Glomerular endothelial cell (primary cell): ENCODE measurements at regions not wholly inside any gene's neighbourhood (a gene's known extent, or its start where the extent isn't known, plus 50 kb on each side); places are given as distances from the start of the nearest gene placed in this dataset.

ENCODE experiments used
- DNase-seq: peaks from one replicate; pipeline ENCODE4 v3.0.0-alpha.2; 2011; ENCODE audit warnings: low read depth, low spot score; ENCODE audit errors: extremely low read depth

DNA sequence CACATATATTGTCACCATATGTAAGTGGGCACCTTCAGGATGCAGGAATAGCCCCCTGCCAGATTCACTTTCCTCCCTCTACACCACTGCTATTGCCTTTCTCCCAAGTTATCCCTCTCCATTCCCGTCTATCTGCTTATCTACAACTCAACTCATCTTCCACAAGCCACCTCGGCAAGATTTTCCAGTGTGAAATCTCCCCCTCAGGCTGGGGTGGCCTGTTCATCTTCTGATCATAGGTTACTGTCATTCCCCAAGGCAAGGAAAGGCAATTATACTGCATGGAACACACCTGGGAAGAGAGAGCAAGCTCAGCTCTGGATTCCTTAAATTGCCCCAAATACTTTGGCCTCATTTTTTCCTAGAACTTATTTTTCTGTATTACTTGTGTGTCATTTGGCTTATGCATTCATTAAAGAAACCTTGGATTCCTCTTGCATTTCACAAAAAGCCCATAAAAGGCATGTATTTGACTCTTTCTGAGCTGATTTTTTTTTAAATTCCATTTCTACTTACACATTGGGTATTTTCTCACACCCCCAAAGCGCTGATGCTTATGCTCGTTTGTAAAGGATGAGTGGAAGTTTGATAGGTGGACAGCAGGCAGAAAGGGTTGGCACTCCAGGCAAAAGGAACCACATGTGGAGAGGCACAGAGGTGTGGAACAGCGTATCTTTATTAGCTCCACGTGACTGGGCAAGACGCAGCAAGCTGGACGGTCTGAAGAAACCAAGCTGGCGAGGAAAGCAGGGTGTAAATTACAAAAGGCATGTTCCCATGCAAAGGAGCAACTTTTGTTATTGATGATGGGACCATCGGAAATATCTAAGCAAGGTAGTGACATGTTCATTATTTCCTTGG is 169.7 kb upstream of the RAB4A start:
- DNase-seq: no peak

DNA sequence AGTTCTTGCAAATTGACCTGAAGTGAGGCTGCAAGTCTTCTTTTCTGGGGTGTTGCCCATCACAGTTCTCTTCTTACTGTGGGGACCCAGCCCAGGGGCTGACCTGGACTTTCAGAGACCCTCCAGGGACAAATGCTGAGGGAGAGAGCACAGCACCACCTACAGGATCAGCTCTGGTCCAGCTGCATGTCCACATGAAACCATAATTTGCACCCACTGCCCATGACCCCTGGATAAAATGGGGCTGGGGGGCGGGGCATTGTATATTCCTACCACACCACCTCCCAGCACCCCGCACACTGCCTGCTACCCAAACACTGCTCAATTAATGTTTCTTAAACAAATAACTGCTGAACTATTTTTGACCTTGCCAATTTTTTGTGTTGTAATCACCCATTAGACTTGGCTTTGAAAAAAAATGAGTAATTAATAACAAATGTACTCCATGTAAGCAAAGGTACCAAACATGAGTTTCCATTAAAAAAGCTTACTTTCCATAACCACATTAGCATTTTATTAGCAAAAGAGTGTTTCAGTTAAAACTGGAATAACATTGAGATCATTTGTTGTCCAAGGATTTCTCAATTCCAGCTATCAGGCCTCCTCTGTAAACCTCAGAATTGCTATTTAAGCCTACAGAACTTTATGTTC is 168.0 kb upstream of the RAB4A start:
- DNase-seq: no peak

- no peak for DNase-seq
Measured at GRCh38 chr1:229104654-229105053, 166.3 kb upstream of the RAB4A start.

DNA sequence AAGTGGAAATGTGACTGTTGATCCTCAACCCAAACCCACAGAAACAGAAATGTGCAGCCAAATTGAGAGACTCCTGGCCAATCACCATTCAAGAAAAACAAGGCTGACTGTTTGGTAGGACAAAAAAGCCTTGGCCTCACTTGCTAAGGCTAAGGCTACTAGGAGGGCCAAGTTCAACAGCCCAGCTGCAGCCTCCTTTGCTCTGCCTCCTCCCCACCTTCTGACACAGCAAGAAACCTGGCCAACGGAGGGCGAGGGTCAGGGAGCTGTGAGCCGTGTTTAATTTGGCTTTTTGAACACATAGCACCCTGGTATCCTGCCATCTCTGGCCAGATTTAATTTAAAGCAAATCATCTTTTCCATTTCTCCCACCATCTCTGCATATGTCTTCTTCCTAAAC is 165.8 kb upstream of the RAB4A start:
- DNase-seq: no peak

- no peak for DNase-seq
Measured at GRCh38 chr1:229105822-229106525, 164.9 kb upstream of the RAB4A start.

- DNase-seq: no peak
Measured at GRCh38 chr1:229106526-229107125, 164.3 kb upstream of the RAB4A start.

DNA sequence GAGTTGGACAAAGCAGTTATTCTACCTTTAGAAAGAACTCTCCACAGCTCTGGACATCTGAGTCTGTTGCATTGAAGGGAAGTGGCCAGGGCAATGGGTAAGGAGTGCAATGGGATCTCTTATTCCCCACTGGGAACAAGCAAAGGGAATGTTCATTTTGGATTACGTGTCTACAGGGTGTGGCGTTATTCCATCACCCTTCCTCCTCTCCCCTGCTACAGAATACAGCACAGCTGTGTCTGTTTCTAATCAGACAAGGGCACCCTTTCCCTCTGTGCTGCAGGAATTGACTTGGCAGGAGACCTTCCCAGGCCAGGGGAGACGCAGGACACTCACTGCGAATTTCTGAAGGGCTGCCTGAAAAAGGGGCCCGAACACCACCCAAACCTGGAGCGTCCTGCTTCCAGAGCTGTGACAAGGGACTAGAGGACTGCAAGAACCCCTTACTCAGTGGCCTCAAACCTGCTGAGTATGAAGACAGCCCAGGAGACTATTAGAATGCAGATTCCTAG is 163.6 kb upstream of the RAB4A start:
- DNase-seq: no peak

GRCh38 chr1:229107972-229108371 is 162.9 kb upstream of the RAB4A start:
- no peak for DNase-seq

DNA sequence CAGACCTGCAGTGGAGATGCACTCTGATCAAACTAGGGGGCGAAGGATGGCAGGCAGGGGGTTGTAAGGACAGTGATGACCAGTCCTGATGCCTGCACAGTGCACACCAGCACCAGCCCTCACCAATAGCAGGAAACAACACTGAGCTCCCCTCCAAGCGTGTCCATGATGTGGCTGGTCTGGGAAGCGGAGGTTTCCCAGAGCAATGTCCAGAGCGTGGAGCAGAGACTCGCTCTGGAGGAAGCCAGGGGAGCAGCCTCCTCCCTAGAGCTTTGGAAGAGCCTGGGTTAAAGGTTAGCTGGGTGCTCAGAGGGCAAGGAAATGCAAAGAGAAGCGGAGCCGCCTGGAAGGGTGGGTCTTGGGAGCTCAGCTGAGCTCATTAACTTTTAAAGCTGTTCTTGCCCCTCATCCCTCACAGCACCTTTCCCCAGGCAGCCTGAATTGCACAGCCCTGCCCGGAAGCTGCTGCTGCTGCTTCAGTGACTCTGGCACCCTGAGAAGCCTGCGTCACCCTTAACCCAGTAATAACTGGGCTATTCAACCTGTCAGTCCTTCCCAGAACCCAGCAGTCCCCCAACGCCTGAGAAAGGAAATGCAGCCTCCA is 162.2 kb upstream of the RAB4A start:
- DNase-seq: no peak

DNA sequence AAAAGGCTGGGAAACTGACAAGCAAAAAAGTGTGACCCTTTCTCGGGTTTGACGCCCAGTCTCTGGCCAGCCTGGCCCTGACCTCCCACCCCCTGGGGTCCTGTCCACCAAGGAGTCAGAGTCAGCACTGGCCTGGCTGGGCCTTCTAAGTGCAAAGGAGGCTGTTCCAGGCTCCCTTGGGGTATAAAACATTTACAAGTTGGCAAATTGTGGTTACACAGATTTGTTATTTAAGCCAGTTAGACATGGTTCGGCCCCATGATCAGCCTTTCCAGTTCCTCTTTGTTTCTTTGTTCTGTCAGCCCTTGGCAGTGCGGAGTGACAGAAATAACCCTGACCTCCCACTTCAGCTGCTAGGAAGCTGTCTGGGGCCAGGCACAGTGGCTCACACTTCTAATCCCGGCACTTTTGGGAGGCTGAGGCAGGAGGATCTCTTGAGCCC is 161.6 kb upstream of the RAB4A start:
- no peak for DNase-seq

GRCh38 chr1:229110986-229111385 is 159.9 kb upstream of the RAB4A start:
- no peak for DNase-seq

- no peak for DNase-seq
Measured at GRCh38 chr1:229111703-229112319, 159.1 kb upstream of the RAB4A start.

GRCh38 chr1:229112832-229113548 is 157.9 kb upstream of the RAB4A start:
- DNase-seq: no peak

GRCh38 chr1:229114315-229114714 is 156.6 kb upstream of the RAB4A start:
- DNase-seq: no peak

GRCh38 chr1:229114850-229115365 is 156.0 kb upstream of the RAB4A start:
- no peak for DNase-seq

DNA sequence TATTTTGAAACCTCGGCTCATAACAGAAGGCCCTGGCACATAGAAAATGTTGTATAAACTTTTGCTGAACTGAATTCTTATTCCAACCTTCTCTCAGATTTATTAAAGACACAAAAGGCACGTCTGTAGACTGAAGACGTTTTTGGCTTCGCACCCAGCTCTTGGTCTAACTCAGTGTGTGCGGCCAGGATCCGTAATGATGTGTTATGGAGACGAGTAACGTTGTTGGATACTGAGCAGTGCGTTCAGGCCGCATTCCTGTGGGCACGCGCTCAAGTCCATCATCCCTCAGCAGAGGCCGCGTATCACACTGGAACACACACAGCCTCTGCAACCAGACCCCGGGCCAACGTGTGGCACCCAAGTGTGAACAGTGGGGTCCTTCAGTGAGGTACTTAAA is 154.8 kb upstream of the RAB4A start:
- no peak for DNase-seq

DNA sequence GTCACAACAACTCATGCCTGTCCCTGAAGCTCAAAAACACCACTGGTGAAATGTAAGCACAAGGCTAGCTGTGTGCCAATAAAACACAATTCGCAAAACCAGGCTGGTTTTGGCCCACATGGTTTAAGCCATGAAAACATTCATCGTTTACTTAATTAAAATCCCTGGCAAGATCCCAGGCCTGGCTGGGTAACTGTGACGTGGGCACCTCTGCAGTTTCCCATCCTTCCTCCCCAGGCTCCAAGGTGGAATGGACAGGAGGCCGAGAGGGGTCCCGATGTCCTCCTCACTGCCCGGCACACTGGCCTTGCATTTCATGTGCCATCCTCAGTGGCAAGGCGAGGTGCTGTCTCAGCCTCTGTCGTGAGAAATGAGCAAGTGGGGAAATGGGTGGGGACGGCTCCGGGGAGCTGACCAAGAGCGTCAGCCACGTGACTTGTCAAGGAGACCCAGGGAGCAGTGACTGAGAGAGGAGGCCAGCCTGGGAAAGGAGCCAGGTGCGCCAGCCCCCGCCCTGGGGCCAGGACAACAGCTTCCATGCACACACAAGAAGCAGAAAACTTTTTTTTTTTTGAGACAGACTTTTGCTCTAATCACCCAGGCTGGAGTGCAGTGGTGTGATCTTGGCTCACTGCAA is 153.1 kb upstream of the RAB4A start:
- DNase-seq: no peak

DNA sequence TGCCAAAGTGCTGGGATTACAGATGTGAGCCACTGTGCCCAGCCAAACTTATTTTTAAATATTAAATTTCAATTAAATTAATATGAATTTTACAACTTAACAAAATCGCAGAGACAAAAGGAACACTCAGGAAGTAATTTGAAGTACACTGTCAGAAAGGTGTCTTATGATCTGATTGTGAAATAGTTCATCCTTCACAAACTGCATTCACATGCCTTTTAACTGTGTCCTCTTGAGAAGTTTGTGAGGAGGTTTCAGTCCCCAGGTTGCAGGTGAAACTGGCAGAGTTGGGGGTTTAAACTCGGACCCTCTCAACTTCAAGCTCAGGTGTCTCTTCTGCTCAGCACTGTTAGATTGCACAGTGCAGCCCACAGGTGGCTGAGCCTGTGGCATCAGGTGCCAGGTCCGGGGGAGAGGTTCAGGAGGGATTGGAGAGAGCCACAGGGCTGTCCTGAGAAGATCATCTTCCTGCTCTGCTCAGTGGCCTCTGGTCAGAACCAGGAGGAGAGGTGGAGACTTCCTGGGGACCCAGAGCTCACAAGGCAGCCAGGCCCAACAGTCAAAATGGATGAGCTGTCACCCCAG is 152.3 kb upstream of the RAB4A start:
- no peak for DNase-seq
